M059J (cell line): ENCODE measurements at regions not wholly inside any gene's neighbourhood (a gene's known extent, or its start where the extent isn't known, plus 50 kb on each side); places are given as distances from the start of the nearest gene placed in this dataset.
"Not testable (repeated sequence)": the region's sequence is repeated elsewhere in the genome, so short reads cannot be mapped to it uniquely, and the experiment has no call there.

ENCODE experiments used
- DNase-seq: peaks from one replicate; pipeline ENCODE4 v3.0.0-alpha.2; 2012; ENCODE audit warnings: low read depth

GRCh38 chr17:54191261-54191660, 368.5 kb downstream of the KIF2B start:
- DNase-seq, result no peak

GRCh38 chr17:54194268-54194667, 371.5 kb downstream of the KIF2B start:
- DNase-seq, result no peak

- no peak for DNase-seq
Measured at GRCh38 chr17:54196751-54197150, 374.0 kb downstream of the KIF2B start.

- DNase-seq, result not testable (repeated sequence)
Measured at GRCh38 chr17:54201380-54201779, 378.7 kb downstream of the KIF2B start.

- no peak for DNase-seq
Measured at GRCh38 chr17:54220829-54221228, 398.1 kb downstream of the KIF2B start.

- DNase-seq, result no peak
Measured at GRCh38 chr17:54221499-54221898, 398.8 kb downstream of the KIF2B start.

- no peak for DNase-seq
Measured at GRCh38 chr17:54235571-54235970, 412.8 kb downstream of the KIF2B start.

- DNase-seq, result no peak
Measured at GRCh38 chr17:54237911-54238515, 415.3 kb downstream of the KIF2B start.

GRCh38 chr17:54239291-54239690, 416.6 kb downstream of the KIF2B start:
- no peak for DNase-seq

GRCh38 chr17:54255696-54256095, 433.0 kb downstream of the KIF2B start:
- no peak for DNase-seq

GRCh38 chr17:54256401-54256929, 433.7 kb downstream of the KIF2B start:
- no peak for DNase-seq

GRCh38 chr17:54257440-54257839, 434.7 kb downstream of the KIF2B start:
- DNase-seq, result no peak

- DNase-seq, result no peak
Measured at GRCh38 chr17:54259476-54259875, 436.7 kb downstream of the KIF2B start.

- no peak for DNase-seq
Measured at GRCh38 chr17:54261465-54261864, 438.7 kb downstream of the KIF2B start.

- DNase-seq, result no peak
Measured at GRCh38 chr17:54269881-54270280, 447.2 kb downstream of the KIF2B start.

- DNase-seq, result no peak
Measured at GRCh38 chr17:54270499-54270898, 447.8 kb downstream of the KIF2B start.

- no peak for DNase-seq
Measured at GRCh38 chr17:54277868-54278267, 455.1 kb downstream of the KIF2B start.

- no peak for DNase-seq
Measured at GRCh38 chr17:54280741-54281140, 458.0 kb downstream of the KIF2B start.

- no peak for DNase-seq
Measured at GRCh38 chr17:54282886-54283285, 460.2 kb downstream of the KIF2B start.

GRCh38 chr17:54307351-54307750, 484.6 kb downstream of the KIF2B start:
- DNase-seq, result no peak

GRCh38 chr17:54324813-54325212, 502.1 kb downstream of the KIF2B start:
- no peak for DNase-seq

- DNase-seq, result no peak
Measured at GRCh38 chr17:54339731-54340130, 517.0 kb downstream of the KIF2B start.

GRCh38 chr17:54347495-54347894, 524.8 kb downstream of the KIF2B start:
- no peak for DNase-seq

- DNase-seq, result no peak
Measured at GRCh38 chr17:54348234-54348633, 525.5 kb downstream of the KIF2B start.
